GM13977 (cell line): ENCODE measurements at regions not wholly inside any gene's neighbourhood (a gene's known extent, or its start where the extent isn't known, plus 50 kb on each side); places are given as distances from the start of the nearest gene placed in this dataset.
"Not testable (repeated sequence)": the region's sequence is repeated elsewhere in the genome, so short reads cannot be mapped to it uniquely, and the experiment has no call there.

Source experiments
- DNase-seq: peaks from one replicate; pipeline ENCODE4 v3.0.0; 2012; ENCODE audit warnings: low spot score
- CTCF ChIP-seq: IDR thresholded peaks from 2 replicates; pipeline ENCODE4 v1.5.1; 2012; ENCODE audit warnings: mild to moderate bottlenecking, control low read depth; ENCODE audit not compliant: insufficient read depth; ENCODE audit errors: extremely low read depth, missing control alignments
- in situ Hi-C: fragments of 300-500 bp; cut with MboI; formaldehyde crosslinking; loops from one replicate; pipeline ENCODE4 v1.12.0; 2022; ENCODE audit warnings: low sequenced_read_pairs, low pct_unique_long_range_greater_than_20kb, mixed read lengths, inconsistent platforms; ENCODE audit not compliant: unreplicated experiment

- no peak for DNase-seq
- TF ChIP-seq CTCF: no peak
- in situ Hi-C loops: no loop called here
These were observed 186.6 kb upstream of the TSHZ3 start for GRCh38 chr19:31535691-31536460.

GRCh38 chr19:31537136-31537535 is 187.9 kb upstream of the TSHZ3 start:
- no peak for TF ChIP-seq CTCF
- in situ Hi-C loops: no loop called here
- no peak for DNase-seq

GRCh38 chr19:31537902-31538301 is 188.7 kb upstream of the TSHZ3 start:
- in situ Hi-C loops: not testable (repeated sequence)

GRCh38 chr19:31538879-31539278 is 189.6 kb upstream of the TSHZ3 start:
- no peak for TF ChIP-seq CTCF
- in situ Hi-C loops: no loop called here
- no peak for DNase-seq

More at GRCh38 chr19:31537902-31538301, 188.7 kb upstream of the TSHZ3 start:
- not testable (repeated sequence) for DNase-seq

- in situ Hi-C loops: no loop called here
- DNase-seq: no peak
- no peak for TF ChIP-seq CTCF
These were observed 190.2 kb upstream of the TSHZ3 start for GRCh38 chr19:31539386-31539785.

- no peak for DNase-seq
- TF ChIP-seq CTCF: no peak
- in situ Hi-C loops: no loop called here
These were observed 192.2 kb upstream of the TSHZ3 start for GRCh38 chr19:31541396-31541795.

- no peak for TF ChIP-seq CTCF
- no peak for DNase-seq
- in situ Hi-C loops: no loop called here
These were observed 194.2 kb upstream of the TSHZ3 start for GRCh38 chr19:31543456-31543855.
